HG03060 (cell line): ENCODE measurements at regions not wholly inside any gene's neighbourhood (a gene's known extent, or its start where the extent isn't known, plus 50 kb on each side); places are given as distances from the start of the nearest gene placed in this dataset.
"Not testable (repeated sequence)": the region's sequence is repeated elsewhere in the genome, so short reads cannot be mapped to it uniquely, and the experiment has no call there.

Experiments
- ATAC-seq: cut with Tn5 transposase; IDR thresholded peaks from one replicate; pipeline ENCODE4 v1.9.1; 2021; ENCODE audit warnings: low read depth, moderate number of reproducible peaks; ENCODE audit not compliant: unreplicated experiment

DNA sequence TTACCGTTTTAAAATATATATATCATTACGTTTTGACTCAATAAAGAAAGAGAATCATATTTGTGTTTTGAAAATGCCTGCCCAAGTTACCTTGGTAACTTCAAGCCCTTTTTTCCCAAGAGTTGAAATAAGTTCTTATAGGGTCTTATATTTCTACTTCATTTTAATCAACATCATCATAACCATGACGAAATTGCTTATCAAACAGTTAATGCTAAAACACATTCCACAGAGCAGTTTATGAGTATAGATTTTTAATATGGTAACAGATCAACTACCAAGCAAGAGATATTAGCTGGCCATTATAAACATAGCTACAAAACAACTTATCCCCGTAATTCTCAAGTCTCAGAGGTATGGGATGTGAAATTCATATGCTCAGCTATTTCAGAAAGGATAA is 197.9 kb upstream of the LRRTM4 start:
- no peak for ATAC-seq

DNA sequence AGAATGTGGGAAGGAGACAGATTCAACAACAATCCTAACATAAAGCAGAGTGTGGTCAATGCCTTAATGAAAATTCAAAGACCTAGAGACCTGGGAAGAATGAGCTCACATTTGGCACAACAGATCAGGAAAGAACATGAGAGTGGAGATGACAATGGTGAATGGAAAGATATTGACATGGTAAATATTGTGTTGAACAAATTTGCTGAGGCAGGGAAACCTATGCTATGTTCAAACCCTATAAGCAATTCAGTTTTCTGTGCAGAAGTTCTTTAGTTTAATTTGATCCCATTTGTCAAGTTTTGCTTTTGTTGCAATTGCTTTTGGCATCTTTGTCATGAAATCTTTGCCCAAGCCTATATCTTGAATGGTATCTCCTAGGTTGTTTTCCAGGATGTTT is 199.4 kb upstream of the LRRTM4 start:
- ATAC-seq: no peak

DNA sequence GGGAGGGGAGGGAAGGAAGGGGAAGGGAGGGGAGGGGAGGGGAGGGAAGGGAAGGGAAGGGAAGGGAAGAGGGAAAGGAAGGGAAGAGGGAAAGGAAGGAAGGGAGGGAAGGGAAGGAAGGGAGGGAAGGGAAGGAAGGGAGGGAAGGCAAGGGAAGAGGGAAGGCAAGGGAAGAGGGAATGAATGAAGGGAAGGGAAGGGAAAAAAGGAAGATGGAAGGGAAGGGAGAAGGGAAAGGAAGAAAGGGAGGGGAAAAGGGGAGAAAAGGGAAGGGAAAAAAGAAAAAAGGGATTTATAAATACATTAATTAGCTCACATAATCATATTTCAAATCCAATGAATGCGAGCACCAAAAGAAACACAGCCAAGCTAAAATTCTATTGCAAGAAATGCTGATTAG is 202.9 kb upstream of the LRRTM4 start:
- ATAC-seq: no peak

DNA sequence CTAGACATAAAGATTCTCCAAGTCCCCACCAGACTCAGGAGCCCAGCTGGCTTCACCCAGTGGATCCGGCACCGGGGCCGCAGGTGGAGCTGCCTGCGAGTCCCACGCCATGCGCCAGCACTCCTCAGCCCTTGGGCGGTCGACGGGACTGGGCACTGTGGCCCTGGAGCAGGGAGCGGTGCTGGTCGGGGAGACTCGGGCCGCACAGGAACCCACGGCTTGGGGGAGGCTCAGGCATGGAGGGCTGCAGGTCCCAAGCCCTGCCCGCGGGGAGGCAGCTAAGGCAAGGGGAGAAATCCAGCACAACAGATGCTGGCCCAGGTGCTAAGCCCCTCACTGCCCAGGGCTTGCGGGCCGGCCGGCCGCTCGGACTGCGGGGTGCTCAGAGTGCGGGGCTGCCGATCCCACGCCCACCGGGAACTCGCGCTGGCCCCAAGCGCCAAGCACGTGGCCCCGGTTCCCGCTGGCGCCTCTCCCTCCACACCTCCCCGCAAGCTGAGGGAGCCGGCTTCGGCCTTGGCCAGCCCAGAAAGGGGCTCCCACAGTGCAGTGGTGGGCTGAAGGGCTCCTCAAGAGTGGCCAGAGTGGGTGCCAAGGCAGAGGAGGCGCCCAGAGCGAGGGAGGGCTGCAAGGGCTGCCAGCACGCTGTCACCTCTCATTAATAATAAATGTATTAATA is 212.6 kb upstream of the LRRTM4 start:
- not testable (repeated sequence) for ATAC-seq

DNA sequence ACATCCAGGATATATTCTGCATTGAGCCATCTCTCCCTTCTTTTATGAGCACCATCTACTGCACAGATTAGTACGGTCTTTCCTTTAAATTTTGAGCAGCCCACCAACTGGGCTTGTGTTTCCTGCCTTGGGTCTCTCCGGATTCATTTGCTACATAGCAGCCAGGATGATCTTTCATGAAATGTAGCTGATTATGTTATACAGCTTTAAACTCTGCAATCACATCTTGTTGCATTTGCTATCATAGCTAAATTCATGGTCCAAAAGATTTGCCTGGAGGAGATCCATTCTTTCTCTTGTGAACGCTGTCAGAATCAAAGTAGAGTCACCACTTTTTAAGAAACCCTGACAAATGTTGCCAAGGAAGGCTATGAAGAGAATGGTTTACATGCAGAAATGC is 215.1 kb upstream of the LRRTM4 start:
- no peak for ATAC-seq

DNA sequence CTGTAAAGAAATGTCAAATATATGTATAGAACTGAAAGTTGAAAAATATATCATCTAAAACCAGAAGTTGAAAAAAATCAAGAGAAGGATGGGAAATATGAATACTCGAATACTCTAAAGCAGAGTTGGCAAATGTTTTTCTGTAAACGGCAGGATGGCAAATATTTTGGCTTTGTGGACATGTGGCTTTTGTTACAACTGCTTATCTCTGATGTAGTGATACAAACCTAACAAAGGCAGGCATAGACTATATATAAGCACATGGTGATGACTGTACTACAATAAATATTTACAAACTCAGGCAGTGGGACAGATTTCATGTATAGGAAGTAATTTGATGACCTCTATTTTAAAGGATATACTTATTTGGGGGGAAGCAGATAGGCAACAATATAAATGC is 224.6 kb upstream of the LRRTM4 start:
- no peak for ATAC-seq

DNA sequence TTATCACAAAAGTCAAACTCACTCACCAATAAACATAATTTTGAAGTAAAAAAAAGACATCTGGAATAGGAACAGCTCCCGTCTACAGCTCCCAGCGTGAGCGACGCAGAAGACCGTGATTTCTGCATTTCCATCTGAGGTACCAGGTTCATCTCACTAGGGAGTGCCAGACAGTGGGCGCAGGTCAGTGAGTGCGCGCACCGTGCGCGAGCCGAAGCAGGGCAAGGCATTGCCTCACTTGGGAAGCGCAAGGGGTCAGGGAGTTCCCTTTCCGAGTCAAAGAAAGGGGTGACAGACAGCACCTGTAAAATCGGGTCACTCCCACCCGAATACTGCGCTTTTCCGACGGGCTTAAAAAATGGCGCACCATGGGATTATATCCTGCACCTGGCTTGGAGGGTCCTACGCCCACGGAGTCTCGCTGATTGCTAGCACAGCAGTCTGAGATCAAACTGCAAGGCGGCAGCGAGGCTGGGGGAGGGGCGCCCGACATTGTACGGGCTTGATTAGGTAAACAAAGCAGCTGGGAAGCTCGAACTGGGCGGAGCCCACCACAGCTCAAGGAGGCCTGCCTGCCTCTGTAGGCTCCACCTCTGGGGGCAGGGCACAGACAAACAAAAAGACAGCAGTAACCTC is 231.7 kb upstream of the LRRTM4 start:
- ATAC-seq: not testable (repeated sequence)

DNA sequence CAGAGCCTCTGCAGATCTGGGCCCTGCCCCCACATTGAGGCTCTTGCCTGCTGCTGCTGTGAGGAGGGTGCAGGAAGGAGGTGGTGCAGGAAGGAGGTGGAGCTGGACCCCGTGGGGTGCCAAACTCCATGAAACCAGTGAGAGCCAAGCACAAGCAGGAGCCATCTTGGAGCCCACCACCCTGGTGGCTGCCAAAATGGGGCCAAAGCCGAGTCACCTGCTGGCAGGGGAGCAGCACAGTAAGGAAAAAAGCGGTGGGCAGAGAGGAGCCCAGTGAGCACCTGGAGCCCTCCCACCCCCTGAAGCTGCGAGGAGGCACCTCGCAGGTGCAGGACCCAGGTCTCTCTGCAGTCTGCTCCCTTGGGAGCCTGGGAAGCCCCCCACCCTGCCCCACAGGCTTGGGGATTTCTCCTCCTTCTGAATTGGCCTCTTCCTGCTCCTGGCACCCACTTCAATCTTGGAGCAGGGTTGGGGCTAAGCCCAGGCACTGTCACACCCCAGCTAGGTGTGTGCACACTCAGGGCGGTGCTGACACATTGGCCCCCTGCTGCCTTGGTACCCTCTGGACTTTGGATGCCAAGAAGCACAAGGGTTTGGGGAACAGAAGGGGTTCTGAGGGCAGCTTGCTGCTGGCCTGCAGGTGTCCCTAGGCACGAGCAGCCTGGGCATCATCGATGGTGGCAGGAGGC is 245.4 kb upstream of the LRRTM4 start:
- no peak for ATAC-seq

DNA sequence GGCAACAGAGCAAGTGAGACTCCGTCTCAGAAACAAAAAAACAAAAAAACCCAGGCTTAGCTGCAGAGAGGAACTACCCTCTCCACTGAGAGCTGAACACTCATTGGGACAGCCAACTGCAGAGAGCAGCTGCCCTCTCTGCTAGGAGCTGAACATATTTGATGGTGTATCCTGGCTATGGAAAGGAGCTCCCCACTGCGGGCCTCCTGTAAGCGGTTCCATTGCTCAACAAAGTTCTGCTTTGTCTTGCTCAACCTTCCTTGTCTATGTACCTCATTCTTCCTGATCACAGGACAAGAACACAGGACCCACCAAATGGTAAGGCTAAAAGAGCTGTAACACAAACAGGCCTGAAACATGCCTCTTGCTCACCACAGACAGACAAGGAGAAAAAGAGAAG is 246.3 kb upstream of the LRRTM4 start:
- no peak for ATAC-seq

DNA sequence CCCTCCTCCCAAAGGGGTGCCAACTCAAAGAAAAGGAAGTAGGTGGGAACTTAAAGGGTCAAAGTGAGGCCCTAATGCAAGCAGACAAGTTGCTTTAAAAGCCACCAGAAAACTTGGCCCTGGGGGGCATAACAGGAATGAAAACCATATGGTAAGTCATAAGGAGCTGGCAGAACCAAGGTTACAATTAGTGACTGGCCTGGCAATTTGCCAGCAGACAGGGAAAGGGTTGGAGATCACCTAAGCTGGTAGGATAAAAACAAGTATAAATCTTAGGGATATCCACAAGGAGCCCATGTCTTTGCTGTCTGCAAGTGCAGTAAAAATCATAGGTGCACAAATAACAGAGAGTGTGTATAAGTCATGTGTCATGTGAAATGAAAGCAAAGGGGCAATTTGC is 256.7 kb upstream of the LRRTM4 start:
- ATAC-seq: no peak

DNA sequence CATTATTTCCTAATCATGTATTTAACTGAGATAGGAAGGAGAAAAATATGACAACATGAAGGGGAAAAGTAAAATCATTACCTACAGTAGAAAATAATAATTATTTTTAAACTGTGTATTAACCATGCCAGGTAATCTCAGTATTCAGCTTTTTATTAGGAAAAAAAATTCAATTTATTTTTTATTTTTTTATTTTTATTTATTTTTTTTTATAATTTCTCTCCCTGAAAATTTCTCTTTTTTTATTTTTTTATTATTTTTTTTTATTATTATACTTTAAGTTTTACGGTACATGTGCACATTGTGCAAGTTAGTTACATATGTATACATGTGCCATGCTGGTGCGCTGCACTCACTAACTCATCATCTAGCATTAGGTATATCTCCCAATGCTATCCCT is 271.3 kb upstream of the LRRTM4 start:
- not testable (repeated sequence) for ATAC-seq

DNA sequence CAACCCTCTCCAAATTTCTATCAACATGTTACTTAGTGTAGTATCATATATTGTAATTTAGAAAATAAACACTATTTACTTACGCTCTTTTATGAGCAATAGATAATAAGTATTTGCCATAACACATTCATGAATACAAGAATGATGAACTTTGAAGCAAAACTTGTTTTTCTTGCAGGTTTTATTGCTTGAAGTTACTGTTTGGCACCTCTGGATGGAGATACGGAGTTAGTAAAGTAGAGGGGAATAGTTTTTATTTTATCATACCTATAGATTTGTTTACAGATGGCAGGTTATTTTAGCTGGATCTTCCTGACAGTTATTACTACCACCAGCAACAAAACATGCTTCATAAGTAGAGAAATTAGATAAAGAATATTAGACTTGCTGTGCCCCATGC is 274.2 kb upstream of the LRRTM4 start:
- no peak for ATAC-seq

DNA sequence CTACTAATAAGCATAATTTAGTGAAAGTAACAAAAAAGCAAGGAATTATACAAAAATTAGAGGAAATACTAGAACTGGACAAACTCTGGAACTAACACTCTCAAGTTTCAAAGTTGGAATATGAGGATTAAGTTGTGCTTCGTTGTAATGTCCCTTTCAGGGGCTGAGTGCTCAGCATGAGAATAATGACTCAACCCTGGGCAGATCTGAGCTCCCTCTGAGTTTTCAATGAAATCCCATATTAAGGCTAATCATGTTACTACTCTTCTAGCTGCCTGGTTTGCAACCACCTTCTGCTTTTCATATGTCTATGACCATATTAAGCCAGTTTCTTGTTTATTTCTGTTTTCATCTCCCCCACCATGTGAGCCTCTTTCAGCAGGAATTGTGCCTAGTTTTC is 274.9 kb upstream of the LRRTM4 start:
- no peak for ATAC-seq

DNA sequence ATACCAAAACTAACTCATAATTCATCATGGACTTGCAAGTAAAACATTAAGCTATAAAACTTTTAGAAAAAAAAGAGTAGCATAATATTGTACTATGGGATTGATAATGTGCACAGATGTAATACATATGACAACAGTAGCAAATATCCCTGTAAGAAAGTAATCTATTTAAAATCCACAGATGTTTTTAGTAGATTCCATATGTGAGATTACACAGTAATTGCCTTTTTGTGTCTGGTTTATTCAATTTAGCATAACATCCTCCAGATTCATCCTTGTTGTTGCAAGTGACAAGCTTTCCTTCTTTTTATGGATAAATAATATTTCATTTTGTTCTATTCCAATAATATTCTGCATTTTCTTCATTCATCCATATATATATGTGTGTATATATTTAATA is 278.2 kb upstream of the LRRTM4 start:
- ATAC-seq: no peak

DNA sequence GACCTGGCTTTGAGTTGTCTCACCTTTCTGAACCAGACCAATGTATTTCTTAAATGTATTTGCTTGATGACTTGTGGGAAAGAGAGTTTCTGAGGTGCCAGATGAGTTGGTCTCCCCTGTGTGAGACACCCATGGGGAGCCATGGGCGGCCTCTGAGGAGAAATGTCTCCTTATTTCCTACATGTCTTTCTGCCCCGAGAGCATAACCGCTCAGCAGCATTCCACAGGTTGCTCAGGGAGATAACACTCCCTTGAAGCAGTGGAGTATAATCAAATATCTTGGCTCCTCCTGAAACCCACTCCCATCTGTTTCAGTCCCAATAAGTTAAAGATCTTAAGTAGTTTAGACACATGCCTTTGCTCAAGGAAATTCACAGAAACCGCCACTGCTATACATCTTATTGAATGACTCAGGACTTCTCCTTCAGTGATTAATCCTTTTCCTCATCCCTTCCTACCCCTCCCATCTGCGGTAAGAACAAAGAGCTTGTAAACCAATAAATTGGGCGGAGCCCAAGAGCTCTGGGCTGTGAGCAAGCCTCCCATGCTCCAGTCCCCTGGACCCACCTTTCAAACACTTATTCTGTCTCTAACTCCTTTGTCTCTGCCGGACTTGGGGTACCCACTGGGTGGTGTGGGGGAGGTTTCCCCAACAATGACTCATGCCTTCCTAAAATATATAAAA is 285.5 kb upstream of the LRRTM4 start:
- no peak for ATAC-seq

DNA sequence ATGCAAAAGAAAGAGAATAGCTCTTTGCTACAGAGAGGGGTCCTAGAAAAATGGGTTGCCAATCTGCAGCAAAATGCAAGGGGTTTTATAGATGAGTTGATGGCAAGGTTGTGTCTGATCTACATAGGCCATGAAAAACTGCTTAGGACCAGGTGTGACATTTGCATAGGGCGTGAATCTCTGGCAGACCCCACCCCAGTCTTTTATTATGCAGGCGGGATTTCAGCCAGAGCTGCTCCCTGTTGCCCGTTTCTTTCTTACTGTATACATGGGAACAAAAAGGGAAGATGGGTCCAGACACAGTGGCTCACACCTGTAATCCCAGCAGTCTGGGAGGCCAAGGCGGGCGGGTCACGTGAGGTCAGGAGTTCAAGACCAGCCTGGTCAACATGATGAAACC is 286.4 kb upstream of the LRRTM4 start:
- no peak for ATAC-seq

DNA sequence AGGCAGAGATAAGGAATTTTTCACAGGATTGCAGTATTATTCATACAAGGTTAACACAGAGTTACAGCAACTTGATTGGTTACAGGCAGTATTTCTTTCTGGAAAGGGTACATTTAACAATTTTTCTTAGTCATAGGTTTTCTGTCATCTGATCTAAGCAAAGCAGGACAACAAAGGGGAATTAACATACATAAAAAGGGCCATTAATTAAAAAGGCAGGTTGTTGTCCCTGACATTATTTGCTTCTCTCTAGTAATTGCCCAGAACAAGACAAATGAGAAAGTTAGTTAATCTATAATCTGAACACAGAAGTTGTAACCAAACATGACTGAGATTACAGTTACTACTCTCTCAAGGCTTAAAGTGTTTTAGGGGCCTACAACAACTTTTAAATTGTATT is 291.4 kb upstream of the LRRTM4 start:
- no peak for ATAC-seq

DNA sequence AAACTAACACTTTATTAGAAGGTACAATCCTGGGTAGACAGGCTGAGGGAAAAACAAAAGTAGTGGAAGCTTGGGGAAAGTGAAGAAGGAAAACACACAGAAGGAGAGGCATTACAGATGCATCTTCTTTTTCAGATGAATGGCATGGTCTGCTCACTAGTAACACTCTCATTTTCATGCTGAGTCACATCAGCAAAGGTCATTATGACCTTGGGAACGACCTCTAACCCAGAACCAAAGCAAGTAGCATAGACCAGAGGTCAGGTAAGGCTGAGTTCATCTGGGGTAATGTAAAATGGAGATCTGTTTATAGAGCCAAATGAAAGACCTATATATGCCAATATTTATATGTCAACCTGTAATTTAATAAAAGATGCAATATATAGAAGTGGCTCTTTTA is 294.4 kb upstream of the LRRTM4 start:
- no peak for ATAC-seq

DNA sequence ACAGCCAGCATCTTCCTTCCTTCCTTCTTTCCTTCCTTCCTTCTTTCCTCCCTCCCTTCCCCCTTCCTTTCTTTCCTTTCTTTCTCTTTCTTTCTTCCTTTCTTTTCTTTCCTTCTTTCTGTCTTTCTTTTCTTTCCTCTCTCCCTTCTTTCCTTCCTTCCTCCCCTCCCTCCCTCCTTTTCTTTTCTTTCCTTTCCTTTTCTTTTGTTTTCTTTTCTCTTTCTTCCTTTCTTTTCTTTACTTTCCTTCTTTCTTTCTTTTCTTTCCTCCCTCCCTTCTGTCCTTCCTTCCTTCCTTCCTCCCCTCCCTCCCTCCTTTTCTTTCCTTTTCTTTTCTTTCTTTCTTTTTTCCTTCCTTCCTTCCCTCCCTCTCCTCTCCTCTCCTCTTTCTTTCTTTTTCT is 296.0 kb upstream of the LRRTM4 start:
- ATAC-seq: no peak

DNA sequence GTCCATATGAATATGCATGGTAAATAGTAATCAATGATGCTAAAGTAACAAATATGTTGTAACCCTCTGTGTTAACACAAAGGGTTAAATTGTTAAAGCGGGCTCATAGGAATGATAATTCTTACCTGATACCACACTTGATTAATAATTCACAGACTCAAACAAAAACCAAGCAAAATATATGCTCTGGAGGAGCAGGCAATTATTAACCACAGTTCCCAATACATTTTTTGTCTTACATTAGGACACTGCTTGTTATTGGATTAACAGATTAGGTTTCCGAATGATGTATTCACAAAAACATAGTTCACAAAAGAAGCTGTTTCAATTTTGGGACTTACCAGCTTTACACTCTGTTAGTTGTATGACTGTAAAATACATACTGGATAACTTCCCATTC is 300.9 kb upstream of the LRRTM4 start:
- ATAC-seq: no peak

DNA sequence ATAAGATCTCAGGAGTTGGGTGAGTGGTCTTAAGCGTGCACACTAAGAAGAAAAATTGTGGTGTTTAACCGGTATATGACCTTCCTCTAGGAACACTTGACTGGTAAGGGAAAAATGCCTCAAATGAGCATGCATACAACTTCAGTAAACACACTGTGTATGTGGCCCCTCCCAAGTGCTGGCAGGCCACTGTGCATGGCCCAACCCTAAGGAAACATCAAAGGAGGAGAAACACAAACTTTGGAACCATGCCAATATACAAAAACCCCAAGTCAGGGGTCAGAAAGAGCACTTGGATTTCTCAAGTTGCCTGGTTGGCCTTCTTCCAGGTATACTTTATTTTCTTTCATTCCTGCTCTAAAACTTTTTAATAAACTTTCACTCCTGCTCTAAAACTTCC is 308.9 kb upstream of the LRRTM4 start:
- no peak for ATAC-seq

DNA sequence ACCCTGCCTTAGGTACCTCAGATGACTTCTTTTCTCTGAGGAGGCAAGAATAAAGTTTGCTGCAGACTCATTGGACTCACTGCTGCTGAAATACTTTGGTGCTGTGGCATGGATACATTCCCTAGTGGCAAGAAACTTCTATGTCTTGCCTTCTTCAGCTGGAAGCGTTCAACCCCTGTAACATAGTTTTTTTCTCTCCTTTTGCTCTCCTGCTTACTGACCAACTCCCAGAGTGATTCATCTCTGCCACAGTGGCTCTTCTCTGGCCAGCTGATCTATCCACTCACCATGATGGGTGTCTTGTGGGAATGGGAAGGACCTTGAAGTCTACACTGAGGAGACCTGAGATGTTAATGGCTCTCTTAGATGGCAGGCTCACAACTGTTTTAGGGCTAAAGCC is 309.3 kb upstream of the LRRTM4 start:
- ATAC-seq: no peak
